Glomerular visceral epithelial cell (primary cell): ENCODE measurements at regions not wholly inside any gene's neighbourhood (a gene's known extent, or its start where the extent isn't known, plus 50 kb on each side); places are given as distances from the start of the nearest gene placed in this dataset.

Experiments used
- DNase-seq: peaks from one replicate; pipeline ENCODE4 v3.0.0-alpha.2; 2016; ENCODE audit errors: extremely low spot score

- DNase-seq, result no peak
Observed at GRCh38 chrX:10393241-10393640, 227.1 kb downstream of the MID1 start.

- peak; percentile 63 for DNase-seq
Observed at GRCh38 chrX:10393899-10394298, 226.5 kb downstream of the MID1 start.

GRCh38 chrX:10395179-10395578, 225.2 kb downstream of the MID1 start:
- DNase-seq, result peak; percentile 15
